ENCODE measurements at regions not wholly inside any gene's neighbourhood (a gene's known extent, or its start where the extent isn't known, plus 50 kb on each side); places are given as distances from the start of the nearest gene placed in this dataset.

GRCh38 chr3:44031387-44032380 is 210.0 kb upstream of the TOPAZ1 start:
- Histone ChIP-seq H2AK5ac (ENCODE audit: insufficient read length, low read length) (no peak overlapping the region), H2BK120ac (ENCODE audit: low read depth, low read length, poor library complexity, severe bottlenecking) (no peak overlapping the region), H3K4me1 (ENCODE audit: insufficient read depth, low read length) (no peaks in the 10 kb centered on the region; the same call in 1 of the 2 replicates), H2BK15ac (ENCODE audit: low read depth, low read length) (no peak overlapping the region), H3K9me3 (ENCODE audit: control insufficient read depth, low read depth, low read length) (no peaks in the 10 kb centered on the region), H2AFZ (ENCODE audit: low read length) (no peak overlapping the region), H3T11ph (ENCODE audit: low read length) (no peak overlapping the region), H3K23me2 (ENCODE audit: insufficient read length, low read depth, low read length, poor library complexity, severe bottlenecking) (no peaks in the 10 kb centered on the region), H3K4me2 (ENCODE audit: insufficient read depth, insufficient read length, low read length) (no peak overlapping the region), H2BK20ac (ENCODE audit: low read depth, low read length, poor library complexity, severe bottlenecking) (no peak overlapping the region), H4K8ac (replicated peaks; ENCODE audit: insufficient read length, low read depth, low read length) (no peak overlapping the region), H3K18ac (ENCODE audit: insufficient read length, low read depth, low read length) (no peak overlapping the region), H3K79me1 (ENCODE audit: insufficient read depth, low read depth, low read length, poor library complexity, severe bottlenecking) (no peaks in the 10 kb centered on the region), H3K4ac (ENCODE audit: low read depth, low read length) (no peak overlapping the region), H3K27ac (ENCODE audit: insufficient read length, low read depth, low read length) (no peak overlapping the region), H3K27me3 (ENCODE audit: insufficient read depth, low read length) (no peaks in the 10 kb centered on the region), H3K14ac (ENCODE audit: insufficient read depth, low read length) (no peak overlapping the region), H3K79me2 (ENCODE audit: insufficient read depth, low read length) (no peaks in the 10 kb centered on the region), H3K23ac (ENCODE audit: insufficient read length, low read depth, low read length) (no peak overlapping the region), H3K9ac (ENCODE audit: extremely low read depth, insufficient read length, low read length) (no peak overlapping the region), H4K5ac (ENCODE audit: insufficient read length, low read depth, low read length) (no peak overlapping the region), H3K56ac (ENCODE audit: insufficient read length, low read depth, low read length) (no peak overlapping the region), H4K91ac (ENCODE audit: insufficient read length, low read depth, low read length) (no peak overlapping the region), H2BK12ac (ENCODE audit: insufficient read length, low read depth, low read length) (no peak overlapping the region), H2BK5ac (ENCODE audit: insufficient read length, low read length) (no peak overlapping the region), H4K20me1 (ENCODE audit: control insufficient read depth, insufficient read depth, insufficient read length) (no peaks in the 10 kb centered on the region)
- Mint-ChIP-seq H3K27ac (0 out of 7 replicates have a peak overlapping the region, but pooled peaks of 1 of the 3 experiments have one; percentile 11), H3K36me3 (ENCODE audit: insufficient read depth in 1 of 3, low read depth in 3 of 3) (no peaks in the 10 kb centered on the region; a peak in 1 of 7 replicates), H3K4me3 (no peak overlapping the region), H3K27me3 (ENCODE audit: low read depth) (peaks cover 6% of the 10 kb centered on the region), H3K9me3 (no peaks in the 10 kb centered on the region), H3K4me1 (peaks cover 19 to 34% of the 10 kb centered on the region in 2 experiments)
- no CpG with 5 or more reads among the region's 16 CpGs for WGBS (ENCODE audit: extremely low coverage, insufficient read length, low lambda C conversion rate)
- no peak for DNase-seq
- no peak for TF ChIP-seq CTCF (conservative IDR thresholded peaks at IDR 0.05)

All from H9 (cell line).